GM12878 (cell line): ENCODE measurements at regions not wholly inside any gene's neighbourhood (a gene's known extent, or its start where the extent isn't known, plus 50 kb on each side); places are given as distances from the start of the nearest gene placed in this dataset.

Experiments used
- NFYA ChIP-seq: IDR thresholded peaks from 2 replicates; pipeline ENCODE4 v1.6.1; 2011; ENCODE audit warnings: low read depth, mild to moderate bottlenecking, low read length, improper control_type of control experiment, borderline replicate concordance
- POLR2A ChIP-seq: IDR thresholded peaks from 2 replicates; pipeline ENCODE4 v1.6.1; 2011; ENCODE audit warnings: low read depth, mild to moderate bottlenecking, low read length
- RCOR1 ChIP-seq: conservative IDR thresholded peaks from 2 replicates; pipeline ENCODE4 v1.6.1; 2012; ENCODE audit warnings: low read depth, low read length, improper control_type of control experiment
- SMAD5 ChIP-seq: IDR thresholded peaks from 2 replicates; pipeline ENCODE4 v1.6.1; 2016; ENCODE audit warnings: antibody characterized with exemption, low read depth
- TF ChIP-seq, protein P1 (sequence below), 3 experiments: IDR thresholded peaks in 2 of 3; conservative IDR thresholded peaks in 1 of 3; 2 replicates each; pipeline ENCODE4 v1.5.1; 2011; ENCODE audit warnings: low read depth in 3 of 3, low read length in 3 of 3, mild to moderate bottlenecking in 3 of 3, control low read depth in 2 of 3, moderate library complexity in 2 of 3, inconsistent platforms in 1 of 3, mixed read lengths in 1 of 3; ENCODE audit not compliant: control insufficient read depth in 2 of 3, insufficient read depth in 1 of 3; ENCODE audit errors: extremely low read depth in 1 of 3
- TF ChIP-seq, protein P2 (sequence below): IDR thresholded peaks from 2 replicates; pipeline ENCODE4 v1.6.1; 2012; ENCODE audit warnings: low read depth, low read length, improper control_type of control experiment
- TF ChIP-seq, protein P3 (sequence below): IDR thresholded peaks from 2 replicates; pipeline ENCODE4 v1.6.1; 2011; ENCODE audit warnings: borderline replicate concordance, low read depth, mild to moderate bottlenecking, moderate library complexity, mixed read lengths, low read length; ENCODE audit not compliant: insufficient read depth; ENCODE audit errors: extremely low read length
- TF ChIP-seq, protein P4 (sequence below): fragments of 450-650 bp; IDR thresholded peaks from 2 replicates; pipeline ENCODE4 v1.6.1; 2017; ENCODE audit warnings: mild to moderate bottlenecking, moderate library complexity
- TF ChIP-seq, protein P5 (sequence below): IDR thresholded peaks from 2 replicates; pipeline ENCODE4 v1.6.1; 2012; ENCODE audit warnings: low read length, inconsistent platforms

DNA sequence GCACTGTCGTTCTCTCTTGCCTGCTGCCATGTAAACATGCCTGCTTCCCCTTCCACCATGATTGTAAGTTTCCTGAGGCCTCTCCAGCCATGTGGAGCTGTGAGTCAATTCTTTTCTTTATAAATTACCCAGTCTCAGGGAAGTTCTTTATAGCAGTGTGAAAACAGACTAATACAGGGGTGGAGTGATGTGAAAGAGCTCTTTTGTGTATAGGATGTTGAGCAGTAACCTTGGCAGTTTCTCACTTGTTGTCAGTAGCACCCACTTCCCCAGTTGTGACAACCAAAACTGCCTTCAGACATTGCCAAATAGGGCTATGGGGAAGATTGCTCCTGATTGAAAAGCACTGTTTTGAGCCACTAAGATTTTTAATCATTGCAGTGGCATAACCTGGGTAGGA, 552.2 kb upstream of the ZNF462 start:
- TF ChIP-seq POLR2A (no peak), SMAD5 (no peak), RCOR1 (no peak), NFYA (no peak)
- TF ChIP-seq, protein P1, sequence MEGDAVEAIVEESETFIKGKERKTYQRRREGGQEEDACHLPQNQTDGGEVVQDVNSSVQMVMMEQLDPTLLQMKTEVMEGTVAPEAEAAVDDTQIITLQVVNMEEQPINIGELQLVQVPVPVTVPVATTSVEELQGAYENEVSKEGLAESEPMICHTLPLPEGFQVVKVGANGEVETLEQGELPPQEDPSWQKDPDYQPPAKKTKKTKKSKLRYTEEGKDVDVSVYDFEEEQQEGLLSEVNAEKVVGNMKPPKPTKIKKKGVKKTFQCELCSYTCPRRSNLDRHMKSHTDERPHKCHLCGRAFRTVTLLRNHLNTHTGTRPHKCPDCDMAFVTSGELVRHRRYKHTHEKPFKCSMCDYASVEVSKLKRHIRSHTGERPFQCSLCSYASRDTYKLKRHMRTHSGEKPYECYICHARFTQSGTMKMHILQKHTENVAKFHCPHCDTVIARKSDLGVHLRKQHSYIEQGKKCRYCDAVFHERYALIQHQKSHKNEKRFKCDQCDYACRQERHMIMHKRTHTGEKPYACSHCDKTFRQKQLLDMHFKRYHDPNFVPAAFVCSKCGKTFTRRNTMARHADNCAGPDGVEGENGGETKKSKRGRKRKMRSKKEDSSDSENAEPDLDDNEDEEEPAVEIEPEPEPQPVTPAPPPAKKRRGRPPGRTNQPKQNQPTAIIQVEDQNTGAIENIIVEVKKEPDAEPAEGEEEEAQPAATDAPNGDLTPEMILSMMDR (IDR thresholded peaks at IDR 0.05 in 2 of 3, conservative IDR thresholded peaks at IDR 0.05 in 1 of 3; ENCODE audit: control insufficient read depth in 2 of 3, extremely low read depth in 1 of 3, insufficient read depth in 1 of 3, low read depth in 3 of 3, low read length in 3 of 3) = no peak
- TF ChIP-seq, protein P2, sequence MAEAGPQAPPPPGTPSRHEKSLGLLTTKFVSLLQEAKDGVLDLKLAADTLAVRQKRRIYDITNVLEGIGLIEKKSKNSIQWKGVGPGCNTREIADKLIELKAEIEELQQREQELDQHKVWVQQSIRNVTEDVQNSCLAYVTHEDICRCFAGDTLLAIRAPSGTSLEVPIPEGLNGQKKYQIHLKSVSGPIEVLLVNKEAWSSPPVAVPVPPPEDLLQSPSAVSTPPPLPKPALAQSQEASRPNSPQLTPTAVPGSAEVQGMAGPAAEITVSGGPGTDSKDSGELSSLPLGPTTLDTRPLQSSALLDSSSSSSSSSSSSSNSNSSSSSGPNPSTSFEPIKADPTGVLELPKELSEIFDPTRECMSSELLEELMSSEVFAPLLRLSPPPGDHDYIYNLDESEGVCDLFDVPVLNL = no peak
- TF ChIP-seq, protein P3, sequence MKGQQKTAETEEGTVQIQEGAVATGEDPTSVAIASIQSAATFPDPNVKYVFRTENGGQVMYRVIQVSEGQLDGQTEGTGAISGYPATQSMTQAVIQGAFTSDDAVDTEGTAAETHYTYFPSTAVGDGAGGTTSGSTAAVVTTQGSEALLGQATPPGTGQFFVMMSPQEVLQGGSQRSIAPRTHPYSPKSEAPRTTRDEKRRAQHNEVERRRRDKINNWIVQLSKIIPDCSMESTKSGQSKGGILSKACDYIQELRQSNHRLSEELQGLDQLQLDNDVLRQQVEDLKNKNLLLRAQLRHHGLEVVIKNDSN = no peak
- TF ChIP-seq, protein P4, sequence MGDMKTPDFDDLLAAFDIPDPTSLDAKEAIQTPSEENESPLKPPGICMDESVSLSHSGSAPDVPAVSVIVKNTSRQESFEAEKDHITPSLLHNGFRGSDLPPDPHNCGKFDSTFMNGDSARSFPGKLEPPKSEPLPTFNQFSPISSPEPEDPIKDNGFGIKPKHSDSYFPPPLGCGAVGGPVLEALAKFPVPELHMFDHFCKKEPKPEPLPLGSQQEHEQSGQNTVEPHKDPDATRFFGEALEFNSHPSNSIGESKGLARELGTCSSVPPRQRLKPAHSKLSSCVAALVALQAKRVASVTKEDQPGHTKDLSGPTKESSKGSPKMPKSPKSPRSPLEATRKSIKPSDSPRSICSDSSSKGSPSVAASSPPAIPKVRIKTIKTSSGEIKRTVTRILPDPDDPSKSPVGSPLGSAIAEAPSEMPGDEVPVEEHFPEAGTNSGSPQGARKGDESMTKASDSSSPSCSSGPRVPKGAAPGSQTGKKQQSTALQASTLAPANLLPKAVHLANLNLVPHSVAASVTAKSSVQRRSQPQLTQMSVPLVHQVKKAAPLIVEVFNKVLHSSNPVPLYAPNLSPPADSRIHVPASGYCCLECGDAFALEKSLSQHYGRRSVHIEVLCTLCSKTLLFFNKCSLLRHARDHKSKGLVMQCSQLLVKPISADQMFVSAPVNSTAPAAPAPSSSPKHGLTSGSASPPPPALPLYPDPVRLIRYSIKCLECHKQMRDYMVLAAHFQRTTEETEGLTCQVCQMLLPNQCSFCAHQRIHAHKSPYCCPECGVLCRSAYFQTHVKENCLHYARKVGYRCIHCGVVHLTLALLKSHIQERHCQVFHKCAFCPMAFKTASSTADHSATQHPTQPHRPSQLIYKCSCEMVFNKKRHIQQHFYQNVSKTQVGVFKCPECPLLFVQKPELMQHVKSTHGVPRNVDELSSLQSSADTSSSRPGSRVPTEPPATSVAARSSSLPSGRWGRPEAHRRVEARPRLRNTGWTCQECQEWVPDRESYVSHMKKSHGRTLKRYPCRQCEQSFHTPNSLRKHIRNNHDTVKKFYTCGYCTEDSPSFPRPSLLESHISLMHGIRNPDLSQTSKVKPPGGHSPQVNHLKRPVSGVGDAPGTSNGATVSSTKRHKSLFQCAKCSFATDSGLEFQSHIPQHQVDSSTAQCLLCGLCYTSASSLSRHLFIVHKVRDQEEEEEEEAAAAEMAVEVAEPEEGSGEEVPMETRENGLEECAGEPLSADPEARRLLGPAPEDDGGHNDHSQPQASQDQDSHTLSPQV = no peak
- TF ChIP-seq, protein P5, sequence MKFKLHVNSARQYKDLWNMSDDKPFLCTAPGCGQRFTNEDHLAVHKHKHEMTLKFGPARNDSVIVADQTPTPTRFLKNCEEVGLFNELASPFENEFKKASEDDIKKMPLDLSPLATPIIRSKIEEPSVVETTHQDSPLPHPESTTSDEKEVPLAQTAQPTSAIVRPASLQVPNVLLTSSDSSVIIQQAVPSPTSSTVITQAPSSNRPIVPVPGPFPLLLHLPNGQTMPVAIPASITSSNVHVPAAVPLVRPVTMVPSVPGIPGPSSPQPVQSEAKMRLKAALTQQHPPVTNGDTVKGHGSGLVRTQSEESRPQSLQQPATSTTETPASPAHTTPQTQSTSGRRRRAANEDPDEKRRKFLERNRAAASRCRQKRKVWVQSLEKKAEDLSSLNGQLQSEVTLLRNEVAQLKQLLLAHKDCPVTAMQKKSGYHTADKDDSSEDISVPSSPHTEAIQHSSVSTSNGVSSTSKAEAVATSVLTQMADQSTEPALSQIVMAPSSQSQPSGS = no peak
